Endothelial cell of umbilical vein (primary cell): ENCODE measurements at regions not wholly inside any gene's neighbourhood (a gene's known extent, or its start where the extent isn't known, plus 50 kb on each side); places are given as distances from the start of the nearest gene placed in this dataset.
"Not testable (repeated sequence)": the region's sequence is repeated elsewhere in the genome, so short reads cannot be mapped to it uniquely, and the experiment has no call there.

Experiments
- CTCF ChIP-seq, 2 donors: IDR thresholded peaks; 1 replicate in 1 of 2; 2 replicates in 1 of 2; pipeline ENCODE4 v1.5.1; 2011; ENCODE audit warnings: low read length in 2 of 2, mild to moderate bottlenecking in 2 of 2, moderate library complexity in 2 of 2, control low read depth in 1 of 2, inconsistent platforms in 1 of 2, low read depth in 1 of 2; ENCODE audit not compliant: insufficient read depth in 1 of 2; ENCODE audit errors: extremely low read depth in 1 of 2
- EZH2 ChIP-seq: IDR thresholded peaks from 2 replicates; pipeline ENCODE4 v1.6.1; 2012; ENCODE audit warnings: borderline replicate concordance, low read depth, mild to moderate bottlenecking, moderate library complexity, low read length, inconsistent platforms; ENCODE audit not compliant: severe bottlenecking
- JUN ChIP-seq: IDR thresholded peaks from 2 replicates; pipeline ENCODE4 v1.6.1; 2011; ENCODE audit warnings: borderline replicate concordance, low read depth; ENCODE audit not compliant: insufficient read length, insufficient read depth
- POLR2A ChIP-seq: IDR thresholded peaks from 2 replicates; pipeline ENCODE4 v1.6.1; 2012; ENCODE audit warnings: low read depth, mild to moderate bottlenecking, control low read depth, low read length
- POLR2AphosphoS5 ChIP-seq: IDR thresholded peaks from 2 replicates; pipeline ENCODE4 v1.6.1; 2012; ENCODE audit warnings: low read depth, mild to moderate bottlenecking, control low read depth, low read length, moderate library complexity; ENCODE audit not compliant: insufficient read depth

DNA sequence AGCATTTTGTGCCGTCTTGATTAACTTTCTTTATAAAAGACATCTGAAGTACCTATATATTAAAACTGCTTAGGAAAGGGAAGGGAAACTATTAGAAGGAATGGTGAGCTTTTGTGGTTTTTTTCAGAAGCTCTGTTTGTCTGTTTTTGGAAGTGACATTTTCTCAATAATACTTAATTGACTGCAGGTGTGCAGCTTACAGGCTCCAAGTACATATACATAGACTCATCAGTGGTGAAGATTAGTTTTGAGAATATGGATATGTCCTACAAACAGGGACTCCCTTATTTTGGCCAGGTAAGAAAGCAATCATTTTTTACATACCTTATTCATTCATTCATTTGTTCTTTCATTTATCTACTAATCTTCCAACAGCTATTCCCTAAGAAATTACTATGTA is 104.9 kb downstream of the KLRB1 start:
- not testable (repeated sequence) for TF ChIP-seq POLR2A; EZH2; CTCF (IDR thresholded peaks at IDR 0.05; ENCODE audit: extremely low read depth in 1 of 2, insufficient read depth in 1 of 2, low read depth in 1 of 2, low read length in 2 of 2); JUN; POLR2AphosphoS5
